ENCODE measurements at regions not wholly inside any gene's neighbourhood (a gene's known extent, or its start where the extent isn't known, plus 50 kb on each side); places are given as distances from the start of the nearest gene placed in this dataset.

GRCh38 chr2:196551014-196551413 lies 88.5 kb upstream of the CCDC150 start:
- no peak for TF ChIP-seq CTCF (IDR thresholded peaks at IDR 0.05)
- no peak for TF ChIP-seq POLR2A (IDR thresholded peaks at IDR 0.05)

Data from lower leg skin (tissue), 3 donors.